AG04450 (cell line): ENCODE measurements at regions not wholly inside any gene's neighbourhood (a gene's known extent, or its start where the extent isn't known, plus 50 kb on each side); places are given as distances from the start of the nearest gene placed in this dataset.
"Not testable (repeated sequence)": the region's sequence is repeated elsewhere in the genome, so short reads cannot be mapped to it uniquely, and the experiment has no call there.

ENCODE experiments used
- CTCF ChIA-PET: fragments of 300-600, 350-600 bp; formaldehyde crosslinking; extraction: SDS; loops from one replicate; lab custom pipeline; 2022; ENCODE audit warnings: antibody characterized with exemption, inconsistent platforms; lab: Charles Lee
- POLR2A ChIA-PET: fragments of 350-600 bp; formaldehyde crosslinking; extraction: SDS; loops from one replicate; lab custom pipeline; 2021; ENCODE audit warnings: antibody characterized with exemption, inconsistent platforms; lab: Yijun Ruan, JAX
- DNase-seq: peaks from one replicate; pipeline ENCODE4 v3.0.0-alpha.2; 2011; ENCODE audit warnings: low read depth, low spot score
- H3K27ac ChIP-seq: one replicate; pipeline ENCODE4 v1.5.1; 2012; ENCODE audit warnings: low read depth, low read length, control low read depth
- H3K27me3 ChIP-seq: one replicate; pipeline ENCODE4 v1.6.0; 2012; ENCODE audit warnings: low read length; ENCODE audit not compliant: control insufficient read depth, insufficient read depth
- H3K4me3 ChIP-seq: 2 replicates; pipeline ENCODE4 v1.5.1; 2011; ENCODE audit warnings: mild to moderate bottlenecking, low read depth, low read length, control low read depth
- H3K9me3 ChIP-seq: 2 replicates; pipeline ENCODE4 v1.5.1; 2012; ENCODE audit warnings: low read length; ENCODE audit not compliant: control insufficient read depth, insufficient read depth
- TF ChIP-seq, protein P1 (sequence below): IDR thresholded peaks from 2 replicates; pipeline ENCODE4 v1.5.1; 2011; ENCODE audit warnings: low read depth, low read length, control low read depth, inconsistent platforms

- no peak for DNase-seq
- Histone ChIP-seq H3K4me3 (no peak overlapping the region), H3K9me3 (no peaks in the 10 kb centered on the region; the same call in 1 of the 2 replicates), H3K27me3 (no peaks in the 10 kb centered on the region), H3K27ac (no peak overlapping the region)
- ChIA-PET CTCF (no interaction called here), POLR2A (no interaction called here)
- TF ChIP-seq, protein P1, sequence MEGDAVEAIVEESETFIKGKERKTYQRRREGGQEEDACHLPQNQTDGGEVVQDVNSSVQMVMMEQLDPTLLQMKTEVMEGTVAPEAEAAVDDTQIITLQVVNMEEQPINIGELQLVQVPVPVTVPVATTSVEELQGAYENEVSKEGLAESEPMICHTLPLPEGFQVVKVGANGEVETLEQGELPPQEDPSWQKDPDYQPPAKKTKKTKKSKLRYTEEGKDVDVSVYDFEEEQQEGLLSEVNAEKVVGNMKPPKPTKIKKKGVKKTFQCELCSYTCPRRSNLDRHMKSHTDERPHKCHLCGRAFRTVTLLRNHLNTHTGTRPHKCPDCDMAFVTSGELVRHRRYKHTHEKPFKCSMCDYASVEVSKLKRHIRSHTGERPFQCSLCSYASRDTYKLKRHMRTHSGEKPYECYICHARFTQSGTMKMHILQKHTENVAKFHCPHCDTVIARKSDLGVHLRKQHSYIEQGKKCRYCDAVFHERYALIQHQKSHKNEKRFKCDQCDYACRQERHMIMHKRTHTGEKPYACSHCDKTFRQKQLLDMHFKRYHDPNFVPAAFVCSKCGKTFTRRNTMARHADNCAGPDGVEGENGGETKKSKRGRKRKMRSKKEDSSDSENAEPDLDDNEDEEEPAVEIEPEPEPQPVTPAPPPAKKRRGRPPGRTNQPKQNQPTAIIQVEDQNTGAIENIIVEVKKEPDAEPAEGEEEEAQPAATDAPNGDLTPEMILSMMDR = no peak
Measured at GRCh38 chr14:45940318-45940717, 687.3 kb upstream of the MIS18BP1 start.

DNA sequence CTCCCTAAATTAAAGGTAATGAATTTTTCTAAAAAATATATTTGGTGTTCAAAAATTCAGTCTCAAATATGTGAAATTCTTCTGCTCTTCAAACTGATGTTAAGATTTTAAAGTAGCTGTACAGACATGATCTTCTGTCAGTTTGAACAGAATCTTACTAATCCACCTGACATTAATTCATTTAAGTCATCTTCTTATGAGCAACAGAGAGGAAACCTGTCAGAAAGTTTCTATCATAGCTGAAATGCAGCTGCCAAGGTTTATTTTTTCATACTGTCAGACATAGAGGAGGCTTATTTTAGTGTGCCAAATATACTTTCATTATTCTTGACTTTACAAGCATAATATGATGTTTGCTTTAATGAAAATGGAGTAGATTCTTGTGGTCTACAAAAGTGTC lies 686.6 kb upstream of the MIS18BP1 start:
- CTCF ChIA-PET = no interaction called here
- Histone ChIP-seq H3K27ac (no peak overlapping the region), H3K9me3 (peaks cover 5% of the 10 kb centered on the region; the same call in 1 of the 2 replicates), H3K27me3 (no peaks in the 10 kb centered on the region), H3K4me3 (no peak overlapping the region)
- POLR2A ChIA-PET = no interaction called here
- no peak for DNase-seq
- TF ChIP-seq, protein P1 = no peak

GRCh38 chr14:45919995-45920394 lies 667.0 kb upstream of the MIS18BP1 start:
- POLR2A ChIA-PET, H3K27me3 ChIP-seq, H3K4me3 ChIP-seq, H3K27ac ChIP-seq, CTCF ChIA-PET, DNase-seq: not testable (repeated sequence)
- peaks cover 21% of the 10 kb centered on the region for H3K9me3 ChIP-seq

DNA sequence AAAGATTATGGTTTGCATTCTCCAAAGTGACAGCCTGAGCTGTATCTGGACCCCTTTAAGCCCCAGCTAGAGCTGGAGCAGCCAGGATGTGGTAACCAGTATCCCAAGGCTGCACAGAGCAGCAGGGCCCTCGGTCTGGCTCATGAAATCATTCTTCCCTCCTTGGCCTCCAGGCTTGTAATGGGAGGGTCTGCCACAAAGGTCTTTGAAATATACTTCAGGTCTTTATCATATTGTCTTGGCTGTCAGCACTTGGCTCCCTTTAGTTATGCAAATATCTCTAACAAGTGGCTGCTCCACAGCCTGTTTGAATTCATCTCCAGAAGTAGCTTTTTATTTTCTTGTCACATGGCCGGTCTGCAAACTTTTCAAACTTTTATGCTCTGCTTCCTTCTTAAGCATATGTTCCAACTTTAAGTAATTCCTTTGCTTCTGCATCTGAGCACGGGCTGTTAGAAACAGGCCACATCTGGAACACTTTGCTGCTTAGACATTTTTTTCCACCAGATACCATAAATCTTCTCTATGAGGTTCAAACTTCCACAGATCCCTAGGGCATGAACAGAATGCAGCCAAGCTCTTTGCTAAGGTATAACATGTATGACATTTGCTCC lies 663.4 kb upstream of the MIS18BP1 start:
- ChIA-PET POLR2A (no interaction called here), CTCF (no interaction called here)
- H3K4me3 ChIP-seq = no peak overlapping the region
- H3K9me3 ChIP-seq = peaks cover 18% of the 10 kb centered on the region; the same call in 1 of the 2 replicates
- no peak overlapping the region for H3K27ac ChIP-seq
- DNase-seq = no peak
- TF ChIP-seq, protein P1 = no peak
- H3K27me3 ChIP-seq = no peaks in the 10 kb centered on the region

DNA sequence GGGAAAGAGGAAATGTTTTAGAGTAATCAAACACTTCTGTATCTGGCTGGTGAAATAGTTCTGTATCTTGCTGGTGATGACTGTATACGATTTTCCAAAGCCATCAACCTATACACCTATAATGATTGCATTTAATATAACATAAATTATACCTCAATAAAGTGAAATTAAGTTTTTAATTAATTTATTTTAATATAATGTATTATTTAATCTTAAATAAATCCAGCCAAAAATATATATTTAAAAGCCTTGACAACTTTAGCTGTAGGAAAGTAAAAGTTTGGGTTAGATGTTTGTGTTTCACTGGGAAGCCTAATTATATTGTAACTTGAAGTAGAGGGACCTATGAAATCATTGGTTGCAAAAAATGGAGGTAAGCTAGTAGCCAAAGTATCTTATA lies 654.8 kb upstream of the MIS18BP1 start:
- H3K9me3 ChIP-seq = peaks cover 10% of the 10 kb centered on the region
- DNase-seq = no peak
- TF ChIP-seq, protein P1 = no peak
- H3K27me3 ChIP-seq = no peaks in the 10 kb centered on the region
- CTCF ChIA-PET = no interaction called here
- POLR2A ChIA-PET = no interaction called here
- no peak overlapping the region for H3K27ac ChIP-seq
- H3K4me3 ChIP-seq = no peak overlapping the region
